Cardiac septum (tissue), 1 donor: ENCODE measurements at regions not wholly inside any gene's neighbourhood (a gene's known extent, or its start where the extent isn't known, plus 50 kb on each side); places are given as distances from the start of the nearest gene placed in this dataset.
A peak's percentile ranks its signal among the peaks of the same experiment; 100 is the strongest.

Experiments
- DNase-seq: peaks from one replicate; pipeline ENCODE4 v3.0.0-alpha.2; 2020; ENCODE audit warnings: low spot score
- intact Hi-C: fragments of 100-400 bp; cut with DNase I; formaldehyde crosslinking; loops from one replicate; pipeline ENCODE4 v1.14.0; 2022
- donor health status: DM: no; HTN: no; CAD: no.

DNA sequence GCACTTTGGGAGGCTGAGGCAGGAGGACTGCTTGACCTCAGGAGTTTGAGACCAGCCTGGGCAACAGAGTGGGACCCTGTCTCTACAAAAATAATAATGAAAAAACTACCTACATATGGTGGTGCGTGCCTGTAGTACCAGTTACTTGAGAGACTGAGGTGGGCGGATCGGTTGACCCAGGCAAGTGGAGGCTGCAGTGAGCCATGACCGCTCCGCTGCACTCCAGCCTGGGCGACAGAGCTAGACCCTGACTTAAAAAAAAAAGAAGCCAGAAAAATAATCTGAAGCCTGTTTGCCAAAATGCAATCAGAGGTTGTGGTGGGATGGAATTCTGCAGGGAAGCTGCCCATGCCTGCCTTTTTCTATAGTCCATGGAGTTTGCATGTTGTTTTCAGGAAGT is 50.4 kb upstream of the GGTA1 start:
- intact Hi-C loops: loop anchor here (5.0 kb wide), 2 partner anchors 82 to 147 kb away; no protein-coding TSS in a partner anchor
- DNase-seq: no peak

DNA sequence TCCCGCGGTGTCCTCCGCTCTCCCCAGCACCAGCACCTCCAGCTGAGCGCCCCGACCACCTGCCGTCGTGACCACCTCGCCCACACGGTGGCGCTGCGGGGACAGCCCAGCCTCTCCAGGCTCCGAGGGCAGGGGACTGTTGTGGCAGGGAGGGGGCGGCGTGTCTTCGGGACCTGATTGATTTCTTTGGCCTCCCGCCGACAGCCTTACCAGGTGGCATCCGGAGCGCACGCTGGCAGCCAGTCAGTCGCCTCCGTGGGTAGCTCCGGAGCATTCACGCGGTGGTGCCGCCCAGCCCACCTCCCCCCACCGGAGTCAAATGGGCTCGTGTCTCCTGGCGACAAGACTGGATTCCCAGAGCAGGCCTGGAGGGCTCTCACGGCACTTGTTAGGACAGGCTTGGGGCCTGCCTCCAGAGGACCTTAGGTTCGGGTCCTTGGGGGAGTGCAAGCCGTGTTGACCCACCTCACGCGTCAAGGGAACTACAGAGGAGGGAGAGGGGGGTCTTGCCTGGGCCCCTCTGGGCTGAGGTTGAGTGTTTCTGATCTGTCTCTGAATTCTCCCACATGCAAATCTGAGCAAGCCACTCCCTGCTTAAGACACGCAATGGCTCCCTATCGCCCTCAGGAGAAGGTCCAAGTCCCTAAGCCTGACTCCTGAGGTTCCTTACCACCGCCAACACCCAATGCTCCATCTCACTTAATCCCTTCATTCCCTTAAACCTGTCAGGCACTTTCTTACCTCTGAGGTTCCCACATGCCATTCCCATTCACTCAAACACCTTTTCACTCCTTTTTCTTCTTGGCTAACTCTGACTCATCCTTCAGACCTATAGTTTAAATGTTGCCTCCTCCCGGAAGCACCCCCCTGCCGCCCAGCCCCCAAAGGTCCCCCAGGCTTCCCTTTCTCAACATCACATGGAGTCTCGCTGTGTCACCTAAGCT is 51.2 kb upstream of the GGTA1 start:
- DNase-seq: peak; percentile 92
- intact Hi-C loops: loop anchor here (5.0 kb wide), 2 partner anchors 81 to 146 kb away; no protein-coding TSS in a partner anchor

DNA sequence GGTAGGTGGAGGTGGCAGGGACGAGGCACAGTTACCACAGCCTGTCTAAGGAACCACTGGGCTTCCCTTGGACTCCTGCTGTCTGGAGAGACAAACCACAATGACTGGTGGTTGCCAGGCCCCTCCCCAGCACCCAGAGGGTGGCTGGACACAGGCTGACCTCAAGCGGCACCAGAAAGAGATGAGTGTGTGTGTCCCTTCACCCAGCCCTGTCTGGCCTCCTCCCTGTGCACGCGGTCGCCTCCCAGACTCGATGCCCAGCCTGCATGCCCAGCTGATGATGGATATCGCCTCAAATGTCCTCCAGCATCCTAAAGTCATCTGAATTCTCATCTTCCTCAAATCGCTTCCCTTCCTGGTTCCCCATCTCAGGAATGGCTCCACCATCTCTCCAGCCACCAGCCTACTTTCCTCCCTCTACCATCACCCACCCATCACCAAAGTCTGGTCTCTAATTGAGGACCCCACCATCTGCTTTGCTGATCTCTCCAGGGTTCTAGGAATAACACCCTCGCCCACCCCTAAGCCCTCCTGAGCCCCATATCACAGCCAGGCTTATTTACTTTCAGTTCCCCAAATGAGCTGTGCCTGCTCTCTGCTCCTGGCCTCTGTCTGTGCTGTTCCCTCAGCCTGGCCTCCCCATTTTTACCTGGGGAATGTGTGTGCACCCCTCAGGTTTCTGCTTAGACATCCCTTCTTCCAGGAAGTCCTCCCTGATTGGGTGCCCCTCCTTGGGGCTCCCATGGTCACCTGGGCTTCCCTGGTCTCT is 52.5 kb upstream of the GGTA1 start:
- intact Hi-C loops: loop anchor here (5.0 kb wide), 2 partner anchors 80 to 145 kb away; no protein-coding TSS in a partner anchor
- DNase-seq: no peak

DNA sequence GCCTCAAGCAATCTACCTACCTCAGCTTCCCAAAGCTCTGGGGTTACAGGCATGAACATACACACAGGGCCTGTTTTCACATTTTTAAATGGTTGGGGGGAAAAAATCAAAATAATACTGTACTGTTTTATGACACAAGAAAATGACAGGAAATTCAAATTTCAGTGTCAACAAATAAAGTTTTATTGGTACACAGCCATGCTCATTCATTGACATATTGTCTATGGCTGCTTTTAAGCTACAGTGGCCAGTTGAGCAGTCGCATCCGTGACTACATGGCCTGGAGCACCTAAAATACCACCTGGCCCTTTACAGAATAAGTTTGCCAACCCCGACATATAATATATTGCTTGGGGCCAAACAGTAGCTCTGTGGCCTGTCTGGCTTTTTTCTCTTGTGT is 56.4 kb upstream of the GGTA1 start:
- intact Hi-C loops: no loop called here
- DNase-seq: no peak

DNA sequence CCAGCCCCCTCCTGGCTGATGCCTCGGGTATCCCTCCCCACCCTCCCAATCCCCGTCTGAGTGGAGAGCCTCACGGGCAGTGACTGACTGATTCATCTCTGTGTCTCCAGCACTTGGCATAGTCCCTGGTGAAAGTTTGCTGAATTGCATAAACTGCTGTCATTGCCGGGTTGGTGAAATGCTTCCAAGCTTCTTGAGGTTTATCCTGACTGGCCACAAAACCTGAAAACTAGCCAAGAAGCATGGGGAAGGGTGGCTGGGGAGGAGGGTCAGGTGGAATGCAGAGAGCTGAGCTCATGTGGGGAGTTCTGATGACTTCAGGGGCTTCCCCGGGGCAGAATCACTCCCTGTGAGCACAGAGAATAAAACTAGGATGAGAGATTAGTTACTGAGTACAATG is 56.9 kb upstream of the GGTA1 start:
- no peak for DNase-seq
- intact Hi-C loops: no loop called here

DNA sequence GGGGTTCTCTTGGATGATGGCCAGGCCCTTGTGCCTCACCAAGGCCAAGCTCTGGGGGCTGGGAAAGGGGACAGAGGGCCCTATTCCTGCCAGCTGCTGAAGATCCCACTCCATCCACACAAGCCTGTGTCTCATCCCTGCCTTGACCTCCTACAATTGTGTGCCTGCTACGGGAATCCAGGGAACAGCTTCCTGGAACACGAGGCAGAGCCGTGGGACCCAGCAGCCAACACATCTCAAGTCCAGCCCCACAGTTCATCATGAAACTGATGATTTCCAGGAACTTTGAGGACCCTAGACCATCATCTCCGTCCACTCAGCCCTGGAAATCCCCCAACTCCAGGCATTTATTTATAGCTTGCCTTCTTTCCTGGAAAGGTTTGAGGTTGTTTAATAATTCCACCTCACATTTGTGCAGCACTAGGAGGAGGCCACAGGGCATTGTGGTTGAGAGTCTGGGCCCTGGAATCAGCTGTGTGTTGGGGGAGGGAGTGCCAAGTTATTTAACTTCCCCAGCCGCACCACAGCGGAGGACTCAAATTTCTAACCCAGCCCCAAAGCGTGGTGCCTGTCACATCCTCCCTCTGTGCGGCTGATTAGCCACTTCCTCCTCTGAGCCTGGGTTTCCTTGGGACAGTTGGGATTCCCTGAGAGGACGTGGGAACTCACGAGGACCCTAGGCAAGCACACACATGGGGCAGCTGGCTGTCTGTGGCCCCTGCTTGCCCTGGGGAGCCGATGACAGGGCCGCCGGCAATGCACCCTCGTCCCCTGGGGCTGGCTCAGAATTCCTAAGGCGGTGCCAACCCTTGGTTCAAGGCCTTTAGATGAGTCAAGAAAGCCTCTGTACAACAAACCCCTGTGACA is 58.2 kb upstream of the GGTA1 start:
- intact Hi-C loops: no loop called here
- peak; percentile 86 for DNase-seq

DNA sequence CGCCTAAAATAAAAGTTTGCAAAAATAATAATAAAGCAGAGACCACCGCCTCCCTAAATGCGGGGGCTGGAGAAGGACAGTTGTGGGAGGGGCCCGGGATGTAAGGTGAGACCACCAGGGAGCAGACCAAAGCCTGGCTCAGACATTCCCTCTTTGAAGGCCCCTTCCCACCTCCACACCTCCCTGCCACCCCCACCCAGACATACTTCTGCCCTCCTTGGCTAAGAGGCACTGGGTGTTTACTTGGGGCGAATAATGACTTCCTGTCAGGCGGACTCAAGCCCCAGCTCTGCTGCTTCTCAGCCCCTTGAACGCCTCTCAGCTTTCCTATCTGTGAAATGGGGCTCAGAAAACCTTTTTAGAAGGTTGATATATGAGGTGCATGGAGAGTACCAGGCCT is 58.8 kb upstream of the GGTA1 start:
- intact Hi-C loops: no loop called here

DNA sequence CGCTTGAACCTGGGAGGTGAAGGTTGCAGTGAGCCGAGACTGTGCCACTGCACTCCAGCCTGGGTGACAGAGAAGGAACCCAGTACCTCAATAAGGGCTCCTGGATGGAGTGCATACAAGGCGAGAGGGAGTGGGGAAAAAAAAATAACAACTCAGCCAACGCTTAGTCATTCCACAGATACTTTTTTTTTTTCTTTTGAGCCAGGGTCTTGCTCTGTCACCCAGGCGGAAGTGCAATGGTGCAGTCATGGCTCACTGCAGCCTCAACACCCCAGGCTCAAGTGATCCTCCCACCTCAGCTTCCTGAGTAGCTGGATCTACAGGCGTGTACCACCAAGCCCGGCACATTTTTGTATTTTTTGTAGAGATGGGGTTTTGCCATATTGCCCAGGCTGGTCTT is 59.5 kb upstream of the GGTA1 start:
- DNase-seq: no peak
- intact Hi-C loops: no loop called here

More for the DNA sequence above, 58.8 kb upstream of the GGTA1 start:
- DNase-seq: no peak

DNA sequence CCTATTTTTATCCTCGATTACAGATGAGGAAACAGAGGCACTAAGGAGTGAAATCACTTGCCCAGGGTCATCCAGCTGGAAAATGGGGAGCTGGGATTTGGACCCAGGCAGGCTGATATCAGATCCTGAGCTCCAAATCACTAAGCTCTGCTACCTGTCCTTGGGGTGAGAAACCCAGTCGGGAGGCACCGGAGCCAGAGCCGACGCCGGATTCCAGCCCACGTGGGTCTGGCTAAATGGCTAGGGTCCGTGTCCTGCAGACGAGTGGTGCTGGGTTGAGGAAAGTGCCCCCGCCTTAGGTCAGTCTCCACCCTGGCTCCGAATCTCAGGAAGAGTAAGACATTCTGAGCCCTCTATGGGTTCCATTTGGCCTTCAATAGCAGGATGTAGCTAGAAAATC is 61.3 kb upstream of the GGTA1 start:
- no peak for DNase-seq
- intact Hi-C loops: no loop called here

DNA sequence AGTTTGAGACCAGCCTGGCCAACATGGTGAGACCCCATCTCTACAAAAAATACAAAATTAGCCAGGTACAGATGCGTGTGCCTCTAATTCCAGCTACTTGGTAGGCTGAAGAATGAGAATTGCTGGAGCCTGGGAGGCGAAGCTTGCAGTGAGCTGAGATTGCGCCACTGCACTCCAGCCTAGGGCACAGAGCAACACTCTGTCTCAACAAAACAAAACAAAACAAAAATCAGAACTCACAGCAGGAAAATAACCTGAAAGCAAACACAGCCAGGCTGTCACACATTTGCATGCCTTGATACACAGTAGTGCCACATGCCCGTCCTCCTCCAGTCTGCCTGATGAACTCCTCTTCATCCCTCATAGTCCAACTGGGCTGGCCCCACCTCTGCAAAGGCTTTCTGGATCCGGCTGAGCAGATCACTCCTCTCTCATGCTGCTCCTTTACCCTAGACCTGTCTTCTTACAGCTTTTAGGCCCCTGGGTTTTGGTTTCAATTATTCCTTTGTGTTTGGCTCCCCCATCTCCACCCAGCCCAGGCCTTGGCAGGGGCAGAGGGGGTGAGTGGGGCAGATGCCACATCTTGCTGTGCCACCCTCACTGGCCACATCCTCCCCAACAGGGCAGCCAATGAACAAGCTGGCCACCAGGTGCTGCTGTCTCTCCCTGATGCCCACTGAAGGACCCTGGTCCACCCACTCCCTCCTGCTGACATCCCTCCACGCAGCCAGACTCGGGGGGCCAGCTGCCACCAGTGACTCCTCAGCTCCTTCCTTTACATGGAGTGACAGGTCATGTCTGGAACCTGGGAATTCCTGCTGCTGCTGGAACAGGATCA is 62.0 kb upstream of the GGTA1 start:
- no peak for DNase-seq
- intact Hi-C loops: no loop called here

DNA sequence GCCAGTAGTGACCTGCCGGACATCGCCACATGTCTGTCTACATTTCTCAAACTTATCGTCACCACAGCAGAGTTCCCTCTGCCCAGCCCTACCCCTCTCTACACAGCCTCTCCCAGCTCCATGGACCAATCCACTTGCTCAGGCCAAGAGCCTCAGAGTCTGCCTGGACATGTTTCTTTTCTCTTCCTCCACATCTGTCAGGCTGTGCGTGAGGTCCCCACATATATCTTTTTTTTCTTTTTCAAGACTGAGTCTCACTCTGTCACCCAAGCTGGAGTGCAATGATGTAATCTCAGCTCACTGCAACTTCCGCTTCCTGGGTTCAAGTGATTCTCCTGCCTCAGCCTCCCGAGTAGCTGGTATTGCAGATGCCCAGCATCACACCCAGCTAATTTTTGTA is 62.7 kb upstream of the GGTA1 start:
- DNase-seq: no peak
- intact Hi-C loops: no loop called here

DNA sequence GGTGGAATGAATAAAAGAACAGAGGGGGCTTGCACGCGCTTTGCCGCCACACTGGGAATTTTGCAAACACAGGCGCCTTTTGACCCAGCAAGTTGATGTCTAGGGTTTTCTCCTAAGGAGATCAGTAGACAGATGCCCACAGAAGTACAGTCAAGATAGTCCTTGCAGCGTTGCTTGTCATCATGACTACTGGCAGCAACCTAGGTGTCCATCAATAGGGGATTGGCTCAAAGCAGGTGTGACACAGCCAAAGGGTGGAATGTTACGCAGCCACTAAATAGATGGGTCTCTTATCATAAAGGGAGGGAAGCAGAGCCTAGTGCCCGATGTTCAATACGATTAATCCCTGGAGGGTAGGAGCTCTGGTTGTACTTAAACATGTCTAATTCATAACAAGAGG is 63.8 kb upstream of the GGTA1 start:
- intact Hi-C loops: no loop called here
- no peak for DNase-seq

DNA sequence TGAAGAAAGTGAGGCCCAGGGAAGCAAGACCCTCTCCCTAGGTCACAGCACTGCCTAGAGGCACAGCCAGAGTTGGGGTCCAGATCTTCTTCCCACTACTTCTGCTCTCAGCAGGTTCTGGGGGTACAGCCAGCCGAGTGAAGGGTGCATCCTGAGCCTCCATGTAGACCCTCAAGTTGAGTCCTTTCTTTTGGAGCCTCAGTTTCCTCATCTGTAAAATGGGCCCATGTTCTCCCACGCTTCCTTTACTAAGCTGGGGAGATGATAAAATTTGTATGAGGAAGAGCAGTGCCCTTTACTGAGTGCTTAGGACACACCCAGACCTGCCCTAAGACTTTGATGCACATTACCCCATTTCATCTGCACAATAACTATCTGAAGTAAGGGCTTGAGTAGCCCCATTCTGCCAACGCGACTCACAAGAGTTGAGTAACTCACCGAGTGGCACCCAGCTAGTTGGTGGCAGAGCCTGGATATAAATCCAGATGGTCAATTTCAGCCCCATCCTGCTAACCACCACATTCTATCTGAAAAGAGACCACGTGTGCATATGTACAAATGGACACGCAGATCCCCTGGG is 64.3 kb upstream of the GGTA1 start:
- intact Hi-C loops: no loop called here
- no peak for DNase-seq

DNA sequence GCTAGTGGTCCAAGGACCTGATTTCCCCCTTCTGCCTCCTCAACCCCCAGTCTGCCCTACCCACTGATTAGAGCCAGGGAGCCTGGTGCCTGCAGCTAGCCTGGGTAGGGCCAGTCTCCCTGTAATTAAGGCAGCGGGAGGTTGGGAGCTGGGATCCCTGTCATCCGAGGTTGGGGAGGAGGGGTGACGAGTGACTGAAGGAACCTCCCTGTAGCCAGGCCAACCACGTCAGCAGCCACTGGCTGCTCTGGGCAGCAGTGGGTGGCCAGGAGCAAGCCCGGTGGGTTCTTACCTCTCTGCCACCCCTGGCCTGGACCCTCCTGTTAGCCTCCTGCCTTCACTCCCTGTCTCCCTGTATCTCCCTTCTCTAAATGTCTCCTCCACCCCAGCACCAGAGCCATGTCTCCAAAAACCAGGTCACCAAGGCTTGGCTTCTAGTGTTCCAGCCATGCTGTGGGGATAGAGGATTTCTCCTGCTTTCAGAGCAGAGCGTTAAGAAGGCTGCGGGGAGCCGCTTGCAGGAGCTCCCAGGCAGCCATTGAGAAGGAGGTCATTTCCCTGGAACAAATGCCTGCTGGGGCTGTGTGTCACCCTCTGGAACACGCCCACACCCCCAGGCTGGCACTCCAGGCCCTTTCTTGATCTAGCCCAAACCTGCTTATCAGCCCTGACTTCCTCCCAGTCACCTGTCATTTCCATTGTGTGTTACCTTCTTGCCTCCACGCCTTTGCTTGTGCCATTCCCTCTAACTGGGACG is 65.0 kb upstream of the GGTA1 start:
- intact Hi-C loops: no loop called here
- no peak for DNase-seq

DNA sequence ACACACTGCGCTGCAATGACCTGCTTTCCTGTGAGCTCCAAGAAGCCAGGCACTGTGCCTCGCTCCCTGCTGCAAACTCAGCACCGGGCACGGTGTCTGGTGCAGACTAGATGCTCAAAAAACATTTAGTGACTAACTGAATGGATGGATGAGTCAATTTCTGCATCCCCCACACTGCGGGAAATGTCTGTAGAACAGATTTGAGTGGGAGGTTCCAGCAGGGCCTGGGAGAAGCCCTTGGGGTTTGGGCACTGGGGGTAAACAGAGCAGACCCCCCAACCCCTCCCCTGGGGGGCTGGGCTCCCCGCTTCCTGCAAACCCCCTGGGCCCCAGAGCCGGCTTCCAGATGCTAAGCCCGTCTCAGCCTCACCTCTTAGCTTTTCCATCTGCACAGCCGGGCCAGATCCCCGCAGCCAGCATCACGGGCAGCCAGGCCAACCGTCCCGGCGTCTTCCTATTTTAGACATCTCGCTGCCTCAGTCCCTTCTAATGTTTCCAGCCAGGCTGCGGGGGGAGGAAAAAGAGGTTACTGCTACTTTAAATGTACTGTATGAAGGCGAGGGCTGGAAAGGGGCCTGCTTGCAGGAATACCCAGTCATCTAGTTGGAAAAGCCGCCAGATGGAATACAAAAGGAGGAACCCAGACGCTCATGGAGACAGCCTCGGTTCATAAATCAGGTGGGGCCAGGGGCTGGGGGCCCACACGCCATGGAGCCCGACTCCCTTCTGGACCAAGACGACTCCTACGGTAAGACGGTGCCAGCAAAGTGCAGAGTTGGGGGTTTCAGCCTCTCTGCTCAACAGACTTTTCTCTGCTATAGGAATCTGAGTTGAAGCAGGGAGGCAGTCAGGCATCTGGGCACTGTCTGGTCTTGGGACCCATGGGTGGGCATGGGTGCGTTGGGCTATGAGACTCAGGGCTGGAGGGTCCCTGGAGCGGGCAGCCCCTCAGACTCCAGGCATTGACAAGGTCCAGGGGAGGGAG is 67.1 kb upstream of the GGTA1 start:
- peak; percentile 86 for DNase-seq
- intact Hi-C loops: loop anchor here (2.0 kb wide), 1 partner anchor 32 kb away; no protein-coding TSS in a partner anchor

DNA sequence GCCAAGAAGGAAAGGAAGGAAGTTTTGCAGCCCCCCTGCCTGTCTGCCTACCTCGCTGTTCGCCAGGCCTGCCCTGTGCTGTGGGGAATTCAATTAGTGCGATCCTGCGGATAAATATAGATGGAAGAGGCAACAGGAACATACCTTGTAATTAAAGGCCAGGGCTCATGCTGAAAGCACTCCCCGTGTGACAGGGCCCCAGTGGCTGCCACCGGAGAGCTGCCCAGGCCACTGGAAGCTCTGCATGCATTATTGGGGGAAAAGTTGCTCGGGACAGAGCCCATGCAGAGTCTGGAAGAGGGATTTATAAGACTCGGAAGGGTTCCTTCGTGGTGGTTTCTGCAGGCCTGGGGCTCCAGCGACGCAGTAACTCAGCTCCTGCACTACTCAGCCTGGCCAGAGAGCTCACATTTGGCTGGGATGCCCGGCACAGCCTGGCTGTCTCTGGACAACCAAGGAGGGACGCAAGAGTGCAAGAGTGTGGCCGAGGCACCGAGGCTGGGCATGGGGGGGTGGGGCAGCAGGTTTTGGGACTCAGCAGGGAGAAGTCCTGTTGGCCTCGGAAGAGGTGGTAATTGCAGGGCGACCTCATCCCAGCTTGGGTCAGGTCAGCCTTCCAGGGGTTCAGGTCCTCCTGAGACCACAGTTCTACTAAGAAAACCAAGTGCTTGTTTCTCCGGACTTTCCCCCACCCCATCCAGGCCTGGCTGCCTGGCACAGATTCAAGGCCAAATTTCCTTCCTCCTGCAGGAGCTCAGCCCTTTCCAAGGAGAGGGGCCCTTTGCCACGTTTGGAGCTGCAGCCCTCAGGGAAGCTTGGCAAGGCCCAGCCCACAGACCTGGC is 68.1 kb upstream of the GGTA1 start:
- no peak for DNase-seq
- intact Hi-C loops: loop anchor here (2.0 kb wide), 1 partner anchor 31 kb away; no protein-coding TSS in a partner anchor
